HEK293 (cell line): ENCODE measurements at regions not wholly inside any gene's neighbourhood (a gene's known extent, or its start where the extent isn't known, plus 50 kb on each side); places are given as distances from the start of the nearest gene placed in this dataset.

ENCODE experiments used
- CTCF ChIA-PET: fragments of 350-600 bp; formaldehyde crosslinking; extraction: SDS; loops from one replicate; lab custom pipeline; 2021; ENCODE audit warnings: antibody characterized with exemption; lab: Yijun Ruan, JAX
- POLR2A ChIA-PET: fragments of 300-600 bp; formaldehyde crosslinking; extraction: SDS; loops from one replicate; lab custom pipeline; 2020; ENCODE audit warnings: antibody characterized with exemption, inconsistent platforms; lab: Yijun Ruan, JAX
- H3K27ac ChIP-seq: fragments of 200-500 bp; sonication (Bioruptor generic); 2 replicates; pipeline ENCODE4 v1.5.1; 2014; ENCODE audit warnings: low read depth, low read length, control low read depth, inconsistent platforms; ENCODE audit errors: extremely low read depth
- H3K36me3 ChIP-seq, 2 experiments: fragments of 200-500 bp in 1 of 2; sonication (Bioruptor generic) in 1 of 2; 1 replicate in 1 of 2; 2 replicates in 1 of 2; pipeline ENCODE4 v1.5.1; 2014 to 2017; ENCODE audit warnings: inconsistent platforms in 2 of 2, low read length in 2 of 2; ENCODE audit not compliant: control insufficient read depth in 2 of 2, insufficient read depth in 1 of 2
- H3K4me1 ChIP-seq: fragments of 200-500 bp; sonication (Bioruptor generic); 2 replicates; pipeline ENCODE4 v1.5.1; 2014; ENCODE audit warnings: mild to moderate bottlenecking, low read length, inconsistent platforms; ENCODE audit not compliant: control insufficient read depth, insufficient read depth
- H3K4me3 ChIP-seq: 2 replicates; pipeline ENCODE4 v1.5.1; 2011; ENCODE audit warnings: low read depth, mild to moderate bottlenecking, control low read depth, low read length, moderate library complexity
- H3K9me3 ChIP-seq: fragments of 200-500 bp; sonication (Bioruptor generic); 2 replicates; pipeline ENCODE4 v1.5.1; 2014; ENCODE audit warnings: low read depth, low read length, inconsistent platforms; ENCODE audit not compliant: control insufficient read depth, insufficient read depth
- BCL11A ChIP-seq: fragments of 450-650 bp; formaldehyde crosslinking; IDR thresholded peaks from 2 replicates; pipeline ENCODE4 v1.5.1; 2016; ENCODE audit warnings: low read depth, missing biosample characterization, missing genetic modification characterization
- EGR2 ChIP-seq: fragments of 450-650 bp; formaldehyde crosslinking; IDR thresholded peaks from 2 replicates; pipeline ENCODE4 v1.5.1; 2016; ENCODE audit warnings: low read depth, missing biosample characterization, missing genetic modification characterization
- KLF16 ChIP-seq: fragments of 450-650 bp; formaldehyde crosslinking; IDR thresholded peaks from 2 replicates; pipeline ENCODE4 v1.5.1; 2017; ENCODE audit warnings: missing biosample characterization, missing genetic modification characterization
- KLF9 ChIP-seq: fragments of 450-650 bp; formaldehyde crosslinking; IDR thresholded peaks from 2 replicates; pipeline ENCODE4 v1.5.1; 2016; ENCODE audit warnings: missing biosample characterization, missing genetic modification characterization, low read depth
- OSR2 ChIP-seq: fragments of 450-650 bp; formaldehyde crosslinking; IDR thresholded peaks from 2 replicates; pipeline ENCODE4 v1.5.1; 2016; ENCODE audit warnings: missing biosample characterization, missing genetic modification characterization
- REPIN1 ChIP-seq: fragments of 450-650 bp; formaldehyde crosslinking; IDR thresholded peaks from 2 replicates; pipeline ENCODE4 v1.5.1; 2017; ENCODE audit warnings: missing biosample characterization, missing genetic modification characterization, low read depth
- SETDB1 ChIP-seq: IDR thresholded peaks from one replicate; pipeline ENCODE4 v1.6.1; 2017; ENCODE audit warnings: mild to moderate bottlenecking, low read length, moderate library complexity, mixed read lengths; ENCODE audit not compliant: insufficient read length
- ZBTB20 ChIP-seq: fragments of 450-650 bp; formaldehyde crosslinking; IDR thresholded peaks from 2 replicates; pipeline ENCODE4 v1.5.1; 2016; ENCODE audit warnings: missing biosample characterization, missing genetic modification characterization
- ZBTB8A ChIP-seq: fragments of 450-650 bp; formaldehyde crosslinking; IDR thresholded peaks from 2 replicates; pipeline ENCODE4 v1.5.1; 2016; ENCODE audit warnings: missing biosample characterization, missing genetic modification characterization
- ZFHX2 ChIP-seq: fragments of 450-650 bp; formaldehyde crosslinking; conservative IDR thresholded peaks from 2 replicates; pipeline ENCODE4 v1.5.1; 2016; ENCODE audit warnings: missing biosample characterization, missing genetic modification characterization
- ZNF132 ChIP-seq: fragments of 450-650 bp; formaldehyde crosslinking; IDR thresholded peaks from 2 replicates; pipeline ENCODE4 v1.5.1; 2017; ENCODE audit warnings: missing biosample characterization, missing genetic modification characterization, borderline replicate concordance
- ZNF138 ChIP-seq: fragments of 450-650 bp; formaldehyde crosslinking; IDR thresholded peaks from 2 replicates; pipeline ENCODE4 v1.5.1; 2016; ENCODE audit warnings: missing biosample characterization, missing genetic modification characterization, borderline replicate concordance
- ZNF174 ChIP-seq: fragments of 450-650 bp; formaldehyde crosslinking; IDR thresholded peaks from 2 replicates; pipeline ENCODE4 v1.5.0; 2017; ENCODE audit warnings: missing biosample characterization, mild to moderate bottlenecking, missing genetic modification characterization
- ZNF2 ChIP-seq: fragments of 450-650 bp; formaldehyde crosslinking; IDR thresholded peaks from 2 replicates; pipeline ENCODE4 v1.5.1; 2016; ENCODE audit warnings: missing biosample characterization, missing genetic modification characterization
- ZNF214 ChIP-seq: fragments of 450-650 bp; formaldehyde crosslinking; IDR thresholded peaks from 2 replicates; pipeline ENCODE4 v1.5.1; 2017; ENCODE audit warnings: missing biosample characterization, mild to moderate bottlenecking, missing genetic modification characterization, borderline replicate concordance
- ZNF26 ChIP-seq: fragments of 450-650 bp; formaldehyde crosslinking; IDR thresholded peaks from 2 replicates; pipeline ENCODE4 v1.5.1; 2016; ENCODE audit warnings: missing biosample characterization, missing genetic modification characterization
- ZNF354C ChIP-seq: fragments of 450-650 bp; formaldehyde crosslinking; IDR thresholded peaks from 2 replicates; pipeline ENCODE4 v1.5.1; 2016; ENCODE audit warnings: missing biosample characterization, missing genetic modification characterization, low read depth, borderline replicate concordance
- ZNF48 ChIP-seq: fragments of 450-650 bp; formaldehyde crosslinking; IDR thresholded peaks from 2 replicates; pipeline ENCODE4 v1.5.1; 2016; ENCODE audit warnings: missing biosample characterization, missing genetic modification characterization
- ZNF488 ChIP-seq: fragments of 450-650 bp; formaldehyde crosslinking; IDR thresholded peaks from 2 replicates; pipeline ENCODE4 v1.5.1; 2016; ENCODE audit warnings: missing biosample characterization, missing genetic modification characterization
- ZNF513 ChIP-seq: fragments of 450-650 bp; IDR thresholded peaks from 2 replicates; pipeline ENCODE4 v1.5.1; 2018; ENCODE audit warnings: missing biosample characterization, missing genetic modification characterization
- ZNF654 ChIP-seq: fragments of 450-650 bp; formaldehyde crosslinking; IDR thresholded peaks from 2 replicates; pipeline ENCODE4 v1.5.1; 2016; ENCODE audit warnings: low read depth, missing biosample characterization, missing genetic modification characterization
- ZNF670 ChIP-seq: fragments of 450-650 bp; formaldehyde crosslinking; IDR thresholded peaks from 2 replicates; pipeline ENCODE4 v1.5.1; 2016; ENCODE audit warnings: missing biosample characterization, missing genetic modification characterization, low read depth
- ZNF843 ChIP-seq: fragments of 450-650 bp; formaldehyde crosslinking; IDR thresholded peaks from 2 replicates; pipeline ENCODE4 v1.5.1; 2016; ENCODE audit warnings: missing biosample characterization, missing genetic modification characterization

- CTCF ChIA-PET: interaction anchor here (0.9 kb wide), 1 partner anchor 13 kb away, joined by 3 read pairs; no protein-coding TSS in a partner anchor
- Histone ChIP-seq H3K4me3 (no peak overlapping the region), H3K36me3 (no peaks in the 10 kb centered on the region), H3K9me3 (no peaks in the 10 kb centered on the region), H3K27ac (no peak overlapping the region), H3K4me1 (no peaks in the 10 kb centered on the region)
- POLR2A ChIA-PET: interaction anchor here (1.5 kb wide), 1 partner anchor 99 kb away, joined by 9 read pairs; no protein-coding TSS in a partner anchor
- no peak for TF ChIP-seq OSR2
- TF ChIP-seq ZNF174 (tag by site-specific recombination): no peak
- TF ChIP-seq ZNF26 (tag by site-specific recombination): no peak
- TF ChIP-seq KLF16: no peak
- TF ChIP-seq ZBTB8A (tag by site-specific recombination): no peak
- no peak for TF ChIP-seq ZNF2 (tag by site-specific recombination)
- TF ChIP-seq ZBTB20 (tag by site-specific recombination): no peak
- TF ChIP-seq ZNF488 (tag by site-specific recombination): no peak
- no peak for TF ChIP-seq ZNF138
- no peak for TF ChIP-seq ZNF843 (tag by site-specific recombination)
- TF ChIP-seq SETDB1: no peak
- TF ChIP-seq ZNF513 (tag by site-specific recombination): no peak
- no peak for TF ChIP-seq ZNF670 (tag by site-specific recombination)
Measured at GRCh38 chr13:110813646-110814624, 100.4 kb downstream of the ING1 start.

GRCh38 chr13:110815471-110816204 lies 99.2 kb downstream of the ANKRD10 start:
- Histone ChIP-seq H3K4me3 (no peak overlapping the region), H3K4me1 (no peaks in the 10 kb centered on the region), H3K27ac (no peak overlapping the region), H3K9me3 (no peaks in the 10 kb centered on the region), H3K36me3 (no peaks in the 10 kb centered on the region)
- TF ChIP-seq ZNF354C (tag by site-specific recombination): no peak
- CTCF ChIA-PET: interaction anchor here (0.7 kb wide), 4 partner anchors 135 to 844 kb away, joined by 3 read pairs; no protein-coding TSS in a partner anchor
- POLR2A ChIA-PET: interaction anchor here (1.5 to 3.5 kb wide), 2 partner anchors 100 kb away, joined by 9 to 13 read pairs; no protein-coding TSS in a partner anchor

- TF ChIP-seq ZNF26 (tag by site-specific recombination): no peak
- TF ChIP-seq ZNF132 (tag by site-specific recombination): no peak
- TF ChIP-seq REPIN1 (tag by site-specific recombination): no peak
- TF ChIP-seq EGR2 (tag by site-specific recombination): no peak
- no peak for TF ChIP-seq KLF9 (tag by site-specific recombination)
- TF ChIP-seq ZFHX2: no peak
- no peak for TF ChIP-seq ZNF654 (tag by site-specific recombination)
- no peak for TF ChIP-seq ZNF48 (tag by site-specific recombination)
- TF ChIP-seq BCL11A (tag by site-specific recombination): no peak
- no peak for TF ChIP-seq ZNF214
- ChIA-PET CTCF (interaction anchor here (1.3 kb wide), 1 partner anchor 196 kb away, joined by 3 read pairs; no protein-coding TSS in a partner anchor), POLR2A (interaction anchor here (3.5 kb wide), 1 partner anchor 101 kb away, joined by 13 read pairs; no protein-coding TSS in a partner anchor)
- H3K36me3 ChIP-seq: no peaks in the 10 kb centered on the region
- no peaks in the 10 kb centered on the region for H3K9me3 ChIP-seq
- H3K4me3 ChIP-seq: no peak overlapping the region
- no peak overlapping the region for H3K27ac ChIP-seq
- no peaks in the 10 kb centered on the region for H3K4me1 ChIP-seq
Measured at GRCh38 chr13:110816500-110816899, 98.4 kb downstream of the ANKRD10 start.
